C4-2B (cell line): ENCODE measurements at regions not wholly inside any gene's neighbourhood (a gene's known extent, or its start where the extent isn't known, plus 50 kb on each side); places are given as distances from the start of the nearest gene placed in this dataset.

Source experiments
- ZFX ChIP-seq: fragments of 450-650 bp; IDR thresholded peaks from 2 replicates; pipeline ENCODE4 v1.6.1; 2017
- TF ChIP-seq, protein P1 (sequence below): fragments of 450-650 bp; conservative IDR thresholded peaks from 2 replicates; pipeline ENCODE4 v1.5.1; 2017; ENCODE audit warnings: mild to moderate bottlenecking

DNA sequence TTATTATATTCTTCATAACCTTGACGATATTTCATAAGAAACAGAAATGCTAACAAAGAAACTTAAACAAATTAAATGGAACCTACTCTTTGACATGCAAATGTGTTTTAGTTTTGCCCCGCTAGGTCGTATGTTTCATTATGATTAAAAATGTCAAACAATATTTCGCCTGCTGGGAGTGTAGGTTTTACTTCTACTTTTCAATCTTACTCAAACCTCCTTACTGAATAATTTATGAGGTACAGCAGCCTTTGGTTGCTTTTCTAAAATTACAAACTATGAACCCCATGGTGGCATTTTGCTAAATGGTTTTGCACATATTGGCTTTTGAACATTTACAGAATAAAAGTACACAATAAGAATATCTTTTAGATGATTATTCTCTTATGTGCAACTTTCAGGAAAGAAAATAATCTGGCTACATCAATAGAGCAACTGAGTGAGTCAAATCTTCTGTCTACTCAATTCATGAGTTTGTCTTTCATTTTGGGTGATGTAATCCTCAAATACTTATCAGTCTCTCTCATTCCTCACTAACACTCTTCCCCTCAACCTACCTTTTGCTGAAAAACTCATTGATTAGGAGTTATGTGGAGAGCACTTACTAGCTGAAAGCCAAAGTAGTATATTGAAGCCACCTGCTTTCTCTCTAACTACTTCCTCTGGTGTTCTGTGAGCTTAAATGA is 1226.4 kb downstream of the XPNPEP1 start:
- TF ChIP-seq, protein P1, sequence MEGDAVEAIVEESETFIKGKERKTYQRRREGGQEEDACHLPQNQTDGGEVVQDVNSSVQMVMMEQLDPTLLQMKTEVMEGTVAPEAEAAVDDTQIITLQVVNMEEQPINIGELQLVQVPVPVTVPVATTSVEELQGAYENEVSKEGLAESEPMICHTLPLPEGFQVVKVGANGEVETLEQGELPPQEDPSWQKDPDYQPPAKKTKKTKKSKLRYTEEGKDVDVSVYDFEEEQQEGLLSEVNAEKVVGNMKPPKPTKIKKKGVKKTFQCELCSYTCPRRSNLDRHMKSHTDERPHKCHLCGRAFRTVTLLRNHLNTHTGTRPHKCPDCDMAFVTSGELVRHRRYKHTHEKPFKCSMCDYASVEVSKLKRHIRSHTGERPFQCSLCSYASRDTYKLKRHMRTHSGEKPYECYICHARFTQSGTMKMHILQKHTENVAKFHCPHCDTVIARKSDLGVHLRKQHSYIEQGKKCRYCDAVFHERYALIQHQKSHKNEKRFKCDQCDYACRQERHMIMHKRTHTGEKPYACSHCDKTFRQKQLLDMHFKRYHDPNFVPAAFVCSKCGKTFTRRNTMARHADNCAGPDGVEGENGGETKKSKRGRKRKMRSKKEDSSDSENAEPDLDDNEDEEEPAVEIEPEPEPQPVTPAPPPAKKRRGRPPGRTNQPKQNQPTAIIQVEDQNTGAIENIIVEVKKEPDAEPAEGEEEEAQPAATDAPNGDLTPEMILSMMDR, result no peak
- TF ChIP-seq ZFX, result no peak
